ENCODE measurements at regions not wholly inside any gene's neighbourhood (a gene's known extent, or its start where the extent isn't known, plus 50 kb on each side); places are given as distances from the start of the nearest gene placed in this dataset.
"Not testable (repeated sequence)": the region's sequence is repeated elsewhere in the genome, so short reads cannot be mapped to it uniquely, and the experiment has no call there.

DNA sequence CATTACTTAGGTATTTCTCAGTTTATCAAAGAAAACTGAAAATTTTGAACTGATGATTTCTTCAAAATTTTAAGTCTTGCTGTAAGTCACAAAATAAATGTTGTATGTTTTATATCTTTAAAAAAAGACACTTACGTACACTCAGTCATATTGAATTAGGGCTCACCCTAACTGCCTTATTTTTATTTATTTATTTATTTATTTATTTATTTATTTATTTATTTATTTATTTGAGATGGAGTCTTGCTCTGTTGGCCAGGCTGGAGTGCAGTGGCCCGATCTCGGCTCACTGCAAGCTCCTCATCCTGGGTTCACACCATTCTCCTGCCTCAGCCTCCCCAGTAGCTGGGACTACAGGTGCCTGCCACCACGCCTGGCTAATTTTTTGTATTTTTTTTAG, 881.9 kb downstream of the TTLL7 start:
- not testable (repeated sequence) for DNase-seq

GRCh38 chr1:83115785-83116184, 883.1 kb downstream of the TTLL7 start:
- no peak for DNase-seq

DNA sequence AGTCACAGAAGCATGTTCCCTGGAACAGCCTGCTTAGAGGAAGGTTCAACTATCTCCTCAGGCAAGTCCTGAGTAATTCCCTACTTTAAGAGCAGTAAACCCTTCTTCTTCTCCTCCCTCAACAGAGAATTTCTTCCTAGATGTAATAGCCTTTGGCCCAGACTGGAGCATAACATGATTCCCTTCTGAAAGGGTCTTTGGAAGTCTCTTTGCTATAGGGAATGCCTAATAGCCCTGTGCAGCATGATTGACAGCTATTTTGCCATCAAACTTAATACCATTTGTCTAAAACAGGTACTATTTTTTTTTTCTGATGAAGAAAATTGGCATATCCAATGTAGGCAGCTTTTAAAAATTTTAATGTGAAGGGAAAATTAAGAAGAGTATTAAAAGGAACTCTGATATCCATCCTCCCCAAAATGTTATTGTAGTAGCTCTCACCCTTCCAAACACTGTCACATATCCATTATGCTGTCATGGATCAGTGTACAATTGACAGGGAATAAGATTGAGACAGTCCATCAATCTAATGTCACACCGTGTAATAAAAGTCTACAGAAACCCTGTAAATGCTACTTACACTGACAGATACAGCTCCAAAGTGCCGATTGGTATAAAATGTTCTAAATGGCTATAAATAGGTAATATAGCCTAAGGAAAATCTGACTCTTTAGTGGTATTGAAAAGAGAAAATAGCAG, 884.6 kb downstream of the TTLL7 start:
- DNase-seq, result no peak

DNA sequence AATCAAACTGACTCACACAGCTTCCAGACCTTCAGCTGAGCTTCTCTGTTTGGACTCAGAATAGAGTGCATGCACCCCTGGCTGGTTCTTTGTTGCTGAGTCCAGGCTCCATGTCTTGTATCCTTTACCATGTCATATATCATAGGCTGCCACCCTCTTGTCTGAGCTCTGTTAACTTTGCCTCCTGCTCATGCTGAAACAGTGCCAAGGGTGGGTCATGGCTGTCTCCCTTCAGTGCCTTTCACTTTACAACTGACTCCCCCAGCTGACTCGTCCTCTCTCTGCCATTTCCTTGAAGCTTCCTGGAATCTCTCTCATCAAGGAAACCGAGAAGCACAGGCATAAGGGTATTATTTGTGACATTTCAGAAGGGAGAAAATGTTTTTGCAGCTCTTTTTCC, 885.3 kb downstream of the TTLL7 start:
- DNase-seq, result no peak

GRCh38 chr1:83112248-83112885, 886.6 kb downstream of the TTLL7 start:
- DNase-seq, result no peak

- DNase-seq, result no peak
These were observed 888.8 kb downstream of the TTLL7 start for GRCh38 chr1:83110156-83110555.

DNA sequence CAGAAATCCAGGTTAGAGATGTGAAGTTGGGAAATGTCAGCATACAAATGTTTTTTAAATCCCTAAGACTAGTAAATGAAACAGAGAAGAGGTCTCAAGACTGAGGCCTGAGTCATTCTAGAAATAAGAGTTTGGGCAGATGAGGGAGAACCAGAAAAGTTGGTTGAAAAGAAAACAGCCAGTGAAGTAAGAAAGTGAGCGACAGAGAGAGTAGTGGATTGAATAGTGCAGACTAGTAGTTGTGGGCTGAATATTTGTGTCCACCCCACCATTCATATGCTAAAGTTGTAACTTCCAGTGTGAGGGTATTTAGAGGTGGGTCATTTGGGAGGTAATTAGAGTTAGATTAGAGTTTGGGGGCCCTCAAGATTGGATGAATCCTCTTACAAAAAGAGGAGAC, 889.2 kb downstream of the TTLL7 start:
- no peak for DNase-seq

- DNase-seq, result no peak
These were observed 894.4 kb downstream of the TTLL7 start for GRCh38 chr1:83104558-83104957.

DNA sequence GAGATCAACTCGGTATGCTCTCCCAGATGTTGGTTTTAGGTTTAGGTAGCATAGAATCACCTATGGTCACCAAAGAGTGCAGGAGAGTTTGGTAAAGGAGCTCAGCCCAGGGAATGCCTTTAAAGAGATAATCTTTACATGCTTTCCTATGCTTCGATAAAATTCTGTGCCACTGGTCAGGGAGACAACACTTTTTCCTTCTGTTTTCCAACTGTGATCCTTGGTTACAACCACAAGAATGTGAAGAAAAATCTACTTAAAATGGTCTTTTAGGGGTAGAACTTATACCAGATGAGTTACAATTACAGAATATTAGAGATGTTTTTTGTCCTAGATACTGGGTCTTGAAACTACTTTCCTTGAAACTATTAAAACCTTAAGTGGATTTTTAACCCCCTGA, 895.6 kb downstream of the TTLL7 start:
- DNase-seq, result no peak

DNA sequence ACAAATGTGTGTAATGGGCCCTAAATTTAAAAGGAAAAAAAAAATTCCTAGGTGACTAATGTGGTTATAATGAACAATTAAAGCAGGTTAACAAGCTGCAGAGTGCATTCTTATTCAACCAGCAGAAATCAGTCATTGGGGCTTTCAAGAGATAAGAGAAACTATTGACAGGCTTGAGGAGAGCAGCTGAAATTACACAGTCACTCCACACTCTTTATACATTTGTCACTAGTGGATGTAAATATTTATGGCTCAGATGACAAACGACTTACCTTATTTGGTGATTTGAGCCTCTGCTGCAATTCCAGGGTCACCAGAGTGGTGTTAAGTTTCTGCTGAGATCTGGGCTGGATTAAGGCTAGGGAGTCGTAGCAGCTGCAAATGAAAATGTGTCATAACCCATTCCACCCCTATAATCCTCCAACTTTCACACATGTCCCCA, 896.3 kb downstream of the TTLL7 start:
- DNase-seq, result no peak

- no peak for DNase-seq
These were observed 897.5 kb downstream of the TTLL7 start for GRCh38 chr1:83101406-83101805.

DNA sequence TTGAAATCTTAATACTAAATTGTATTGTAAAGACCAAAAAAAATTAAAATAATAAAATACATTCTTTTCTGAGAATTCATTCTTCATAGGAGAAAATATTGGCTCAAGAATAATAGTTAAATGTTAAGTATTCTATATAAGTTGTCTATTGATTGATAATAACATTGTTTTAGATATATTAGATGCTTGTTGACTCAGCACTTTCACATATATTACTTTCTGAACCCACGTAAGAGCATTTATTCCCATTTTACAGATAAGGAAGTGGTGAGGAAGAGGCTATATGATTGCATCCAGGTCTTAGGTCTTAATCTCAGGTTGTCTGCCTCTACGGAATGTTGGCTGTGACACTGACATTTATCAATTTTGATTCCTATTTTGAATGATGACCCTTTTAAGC, 898.8 kb downstream of the TTLL7 start:
- no peak for DNase-seq

GRCh38 chr1:83098791-83099190, 900.1 kb downstream of the TTLL7 start:
- no peak for DNase-seq

GRCh38 chr1:83098131-83098530, 900.8 kb downstream of the TTLL7 start:
- no peak for DNase-seq

GRCh38 chr1:83097715-83098114, 901.2 kb downstream of the TTLL7 start:
- DNase-seq, result no peak

GRCh38 chr1:83095570-83095969, 903.4 kb downstream of the TTLL7 start:
- DNase-seq, result no peak

DNA sequence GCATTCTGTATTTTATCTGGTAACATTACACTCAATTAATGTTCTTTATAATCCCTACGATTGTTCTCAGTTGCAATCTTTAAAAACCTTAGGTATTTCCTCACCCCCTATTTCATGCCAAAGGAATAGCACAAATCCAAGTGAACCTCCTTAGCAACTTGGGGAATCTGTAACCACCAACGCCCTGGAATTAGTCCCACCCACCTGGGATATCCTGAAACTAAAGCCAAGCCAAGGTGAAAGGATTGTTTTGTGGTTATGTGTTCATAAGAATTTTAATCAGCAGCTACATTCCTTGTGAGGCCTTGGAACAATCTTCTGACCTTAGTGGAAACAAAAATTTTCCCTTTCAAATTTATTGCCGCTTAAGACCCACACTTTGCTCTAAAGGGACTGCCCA, 908.7 kb downstream of the TTLL7 start:
- DNase-seq, result no peak

- no peak for DNase-seq
These were observed 911.1 kb downstream of the TTLL7 start for GRCh38 chr1:83087851-83088250.

- no peak for DNase-seq
These were observed 911.9 kb downstream of the TTLL7 start for GRCh38 chr1:83086986-83087512.

DNA sequence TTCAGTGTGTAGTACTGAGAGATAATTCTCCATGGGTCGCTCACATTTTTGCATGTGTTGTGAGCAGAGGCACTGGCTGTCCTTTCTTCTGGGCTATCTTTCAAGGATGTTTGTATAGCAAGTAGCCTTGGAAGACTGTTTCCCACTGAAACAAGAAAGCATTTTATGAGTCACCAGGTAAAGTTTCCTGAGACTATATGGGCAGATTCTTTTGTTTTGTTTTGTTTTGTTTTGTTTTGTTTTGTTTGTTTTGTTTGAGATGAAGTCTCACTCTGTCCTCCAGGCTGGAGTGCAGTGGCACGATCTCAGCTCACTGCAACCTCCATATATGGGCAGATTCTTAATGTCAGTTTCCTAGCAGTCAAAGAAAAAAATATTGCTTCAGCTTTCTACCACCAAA, 912.6 kb downstream of the TTLL7 start:
- no peak for DNase-seq

DNA sequence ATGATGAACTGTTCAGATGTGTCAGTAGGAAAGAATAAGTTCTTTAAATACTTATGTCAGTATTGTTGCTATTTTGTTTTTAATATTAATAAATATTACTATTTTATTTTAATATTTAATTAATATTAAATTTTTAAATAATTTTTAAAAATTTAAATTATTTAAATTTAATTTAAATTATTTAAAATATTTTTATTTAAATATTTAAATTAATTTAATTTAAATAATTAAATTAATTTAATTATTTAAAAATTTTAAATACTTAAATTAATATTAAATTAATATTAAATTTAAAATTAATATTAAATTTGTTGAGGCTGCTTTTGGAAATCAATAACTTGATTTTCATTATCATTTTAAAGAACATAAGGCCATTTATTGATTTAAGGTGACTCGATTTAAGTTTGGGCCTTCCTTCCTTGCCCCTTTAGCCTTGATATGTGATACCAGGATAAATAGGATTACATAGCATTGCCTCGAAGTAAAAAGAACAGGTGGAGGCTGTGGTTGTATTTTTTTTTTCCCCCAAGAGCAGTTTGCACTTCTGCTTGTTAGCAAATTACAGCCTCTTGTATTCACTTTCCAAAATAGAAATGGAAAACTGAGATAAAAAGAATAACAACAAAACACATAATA, 915.2 kb downstream of the TTLL7 start:
- no peak for DNase-seq

DNA sequence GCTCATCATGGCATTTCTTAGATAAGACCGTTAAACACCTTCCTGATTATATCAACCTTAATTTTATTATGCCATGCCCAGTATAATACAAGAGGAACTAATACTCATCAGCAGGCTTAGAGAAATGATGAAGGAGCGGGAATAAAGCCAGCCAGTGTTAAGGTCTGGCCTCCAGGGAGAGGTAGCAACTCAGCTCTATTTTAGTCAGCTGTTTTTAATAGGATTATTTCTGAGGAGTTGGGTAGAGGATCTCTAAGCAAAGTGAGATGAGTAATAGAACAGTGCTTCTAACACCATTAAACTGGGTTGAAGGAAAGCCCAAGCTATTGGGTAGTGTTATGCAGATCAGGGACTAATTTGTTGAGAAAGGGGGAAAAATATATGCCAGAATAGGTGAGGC, 921.5 kb downstream of the TTLL7 start:
- no peak for DNase-seq

DNA sequence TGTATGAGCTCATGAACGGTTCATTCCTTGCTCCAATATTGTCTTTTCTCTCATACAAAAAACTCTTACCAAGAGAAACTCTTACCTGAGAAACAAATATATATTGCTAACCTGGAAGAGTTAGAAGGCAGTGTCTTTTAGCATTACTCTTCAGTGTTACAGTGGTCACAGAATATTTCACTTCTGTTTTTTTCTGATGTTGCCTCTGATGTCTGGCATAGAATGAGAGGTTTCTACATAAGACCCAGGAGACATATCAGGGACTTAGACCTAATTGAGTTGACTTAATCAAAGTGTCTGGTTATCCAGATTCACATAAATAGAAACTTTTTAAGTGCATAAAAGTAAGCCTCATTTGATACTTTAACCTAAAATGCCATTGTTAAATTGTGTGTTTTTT, 923.8 kb downstream of the TTLL7 start:
- no peak for DNase-seq

GRCh38 chr1:83067954-83068353, 931.0 kb downstream of the TTLL7 start:
- no peak for DNase-seq

All from activated CD4-positive, CD25-positive, alpha-beta regulatory T cell treated with anti-CD3 and anti-CD28 coated beads, Interleukin-2, amount 50 U/mL, for 72 hours (primary cell).